ENCODE measurements at regions not wholly inside any gene's neighbourhood (a gene's known extent, or its start where the extent isn't known, plus 50 kb on each side); places are given as distances from the start of the nearest gene placed in this dataset.

DNA sequence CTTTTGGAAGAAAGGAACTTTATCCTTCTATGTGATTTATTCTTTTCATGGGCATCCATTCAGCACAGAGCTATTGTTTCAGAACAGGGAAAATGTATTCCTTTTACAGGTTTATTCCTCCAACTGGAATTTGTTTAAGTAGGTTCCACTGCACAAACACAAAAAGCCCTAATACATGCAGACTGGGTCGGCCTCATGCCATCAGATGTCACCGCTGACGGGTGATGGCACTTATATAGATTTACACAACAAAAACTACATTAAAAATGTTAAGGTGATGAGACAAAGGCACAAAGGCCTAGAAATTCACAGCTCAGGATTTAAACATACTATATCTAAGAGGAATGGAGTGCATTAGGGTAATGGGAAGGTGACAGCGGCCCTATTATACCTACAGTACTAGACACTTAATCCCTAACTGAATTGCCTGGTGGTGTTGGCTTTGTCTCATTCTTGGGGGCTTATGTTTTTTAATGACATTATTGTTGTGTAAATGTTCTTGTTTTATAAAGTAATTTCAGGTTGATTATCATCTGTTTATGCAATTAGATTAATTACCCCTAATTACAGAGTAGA lies 276.4 kb upstream of the PSMD7 start:
- Histone ChIP-seq H3K27me3 (ENCODE audit: control insufficient read depth, insufficient read depth, low read length, poor library complexity, severe bottlenecking) (no peaks in the 10 kb centered on the region), H3K36me3 (ENCODE audit: control insufficient read depth, insufficient read depth, low read length) (no peaks in the 10 kb centered on the region), H3K9ac (ENCODE audit: extremely low read depth, low read length, poor library complexity, severe bottlenecking) (no peak overlapping the region), H3K9me3 (ENCODE audit: control insufficient read depth, low read length) (no peaks in the 10 kb centered on the region), H3K27ac (ENCODE audit: low read depth, low read length) (no peak overlapping the region), H3K4me1 (ENCODE audit: control insufficient read depth, insufficient read depth, low read length) (no peaks in the 10 kb centered on the region), H3K4me3 (ENCODE audit: low read length) (no peak overlapping the region)
- Mint-ChIP-seq H3K9me3 (no peaks in the 10 kb centered on the region), H3K27ac (no peak overlapping the region), H3K4me3 (no peak overlapping the region), H3K27me3 (ENCODE audit: insufficient read depth) (no peaks in the 10 kb centered on the region), H3K4me1 (peaks cover 26% of the 10 kb centered on the region), H3K36me3 (ENCODE audit: low read depth) (no peaks in the 10 kb centered on the region)
- no peak for DNase-seq
- TF ChIP-seq, protein P1, sequence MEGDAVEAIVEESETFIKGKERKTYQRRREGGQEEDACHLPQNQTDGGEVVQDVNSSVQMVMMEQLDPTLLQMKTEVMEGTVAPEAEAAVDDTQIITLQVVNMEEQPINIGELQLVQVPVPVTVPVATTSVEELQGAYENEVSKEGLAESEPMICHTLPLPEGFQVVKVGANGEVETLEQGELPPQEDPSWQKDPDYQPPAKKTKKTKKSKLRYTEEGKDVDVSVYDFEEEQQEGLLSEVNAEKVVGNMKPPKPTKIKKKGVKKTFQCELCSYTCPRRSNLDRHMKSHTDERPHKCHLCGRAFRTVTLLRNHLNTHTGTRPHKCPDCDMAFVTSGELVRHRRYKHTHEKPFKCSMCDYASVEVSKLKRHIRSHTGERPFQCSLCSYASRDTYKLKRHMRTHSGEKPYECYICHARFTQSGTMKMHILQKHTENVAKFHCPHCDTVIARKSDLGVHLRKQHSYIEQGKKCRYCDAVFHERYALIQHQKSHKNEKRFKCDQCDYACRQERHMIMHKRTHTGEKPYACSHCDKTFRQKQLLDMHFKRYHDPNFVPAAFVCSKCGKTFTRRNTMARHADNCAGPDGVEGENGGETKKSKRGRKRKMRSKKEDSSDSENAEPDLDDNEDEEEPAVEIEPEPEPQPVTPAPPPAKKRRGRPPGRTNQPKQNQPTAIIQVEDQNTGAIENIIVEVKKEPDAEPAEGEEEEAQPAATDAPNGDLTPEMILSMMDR (conservative IDR thresholded peaks at IDR 0.05), result no peak
- 64% methylated on average over 3 of the region's 4 CpGs; no CpG with 5 or more reads in 1 of the 2 experiments for WGBS, 2 experiments (ENCODE audit: insufficient coverage in 1 of 2, insufficient read length in 1 of 2)

DNA sequence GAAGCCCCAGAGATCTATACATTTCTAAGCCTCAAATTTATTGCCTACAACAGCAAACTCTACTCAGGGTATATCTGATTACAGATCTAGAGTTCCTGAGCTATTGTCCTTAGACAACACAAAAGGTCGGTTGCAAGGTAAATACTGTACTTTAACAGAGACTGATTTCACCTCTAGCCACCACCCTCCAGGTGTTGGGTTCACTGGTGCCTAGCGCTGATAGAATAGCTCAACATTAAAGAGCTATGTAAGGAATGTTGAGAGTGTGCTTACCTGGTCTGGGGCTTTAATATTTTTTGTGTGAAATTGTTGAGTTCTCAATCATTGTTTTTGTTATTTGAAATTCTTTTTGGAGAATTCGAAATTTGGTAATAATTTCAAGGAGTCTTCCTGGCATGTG lies 277.0 kb upstream of the PSMD7 start:
- DNase-seq, result no peak
- H3K9me3 Mint-ChIP-seq, result no peaks in the 10 kb centered on the region
- Histone ChIP-seq H3K4me1 (ENCODE audit: control insufficient read depth, insufficient read depth, low read length) (no peaks in the 10 kb centered on the region), H3K27ac (ENCODE audit: low read depth, low read length) (no peak overlapping the region), H3K36me3 (ENCODE audit: control insufficient read depth, insufficient read depth, low read length) (no peaks in the 10 kb centered on the region), H3K4me3 (ENCODE audit: low read length) (no peak overlapping the region), H3K9ac (ENCODE audit: extremely low read depth, low read length, poor library complexity, severe bottlenecking) (no peak overlapping the region), H3K9me3 (ENCODE audit: control insufficient read depth, low read length) (no peaks in the 10 kb centered on the region), H3K27me3 (ENCODE audit: control insufficient read depth, insufficient read depth, low read length, poor library complexity, severe bottlenecking) (no peaks in the 10 kb centered on the region)
- TF ChIP-seq, protein P1 (conservative IDR thresholded peaks at IDR 0.05), result no peak
- H3K4me1 Mint-ChIP-seq, result peaks cover 20% of the 10 kb centered on the region
- WGBS, 2 experiments (ENCODE audit: insufficient coverage in 1 of 2, insufficient read length in 1 of 2), result 61 to 64% methylated on average over 3 of the region's 3 CpGs
- H3K4me3 Mint-ChIP-seq, result no peak overlapping the region
- no peaks in the 10 kb centered on the region for H3K27me3 Mint-ChIP-seq (ENCODE audit: insufficient read depth)
- H3K36me3 Mint-ChIP-seq (ENCODE audit: low read depth), result no peaks in the 10 kb centered on the region
- H3K27ac Mint-ChIP-seq, result no peak overlapping the region

DNA sequence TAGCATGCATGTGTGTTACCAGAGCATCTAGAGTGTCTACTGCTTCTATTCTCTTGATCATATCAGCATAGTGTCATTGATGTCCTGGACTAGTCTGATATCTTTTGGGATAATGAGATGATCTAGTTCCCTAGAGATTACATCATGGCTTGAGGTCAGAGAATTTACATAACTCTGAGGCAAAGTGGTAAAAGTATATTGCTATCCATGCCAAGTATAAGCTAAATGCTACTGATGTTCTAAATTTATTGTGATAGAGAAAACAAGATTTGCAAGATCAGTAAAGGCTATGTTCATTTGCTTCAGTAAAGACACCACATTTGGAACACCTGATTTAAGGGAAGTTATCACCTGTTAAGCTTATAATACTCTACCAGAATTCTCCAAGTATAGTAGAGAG lies 280.7 kb upstream of the PSMD7 start:
- Histone ChIP-seq H3K9me3 (ENCODE audit: control insufficient read depth, low read length) (no peaks in the 10 kb centered on the region), H3K36me3 (ENCODE audit: control insufficient read depth, insufficient read depth, low read length) (no peaks in the 10 kb centered on the region), H3K27me3 (ENCODE audit: control insufficient read depth, insufficient read depth, low read length, poor library complexity, severe bottlenecking) (no peaks in the 10 kb centered on the region), H3K4me1 (ENCODE audit: control insufficient read depth, insufficient read depth, low read length) (peaks cover 4% of the 10 kb centered on the region), H3K4me3 (ENCODE audit: low read length) (no peak overlapping the region), H3K27ac (ENCODE audit: low read depth, low read length) (no peak overlapping the region), H3K9ac (ENCODE audit: extremely low read depth, low read length, poor library complexity, severe bottlenecking) (no peak overlapping the region)
- no peak overlapping the region for H3K27ac Mint-ChIP-seq
- no peak overlapping the region for H3K4me3 Mint-ChIP-seq
- DNase-seq, result no peak
- no peaks in the 10 kb centered on the region for H3K36me3 Mint-ChIP-seq (ENCODE audit: low read depth)
- TF ChIP-seq, protein P1 (conservative IDR thresholded peaks at IDR 0.05), result no peak
- H3K27me3 Mint-ChIP-seq (ENCODE audit: insufficient read depth), result no peaks in the 10 kb centered on the region
- peaks cover 19% of the 10 kb centered on the region for H3K4me1 Mint-ChIP-seq
- no peaks in the 10 kb centered on the region for H3K9me3 Mint-ChIP-seq

Data from endodermal cell (in vitro differentiated cells).